OCI-LY3 (cell line): ENCODE measurements at regions not wholly inside any gene's neighbourhood (a gene's known extent, or its start where the extent isn't known, plus 50 kb on each side); places are given as distances from the start of the nearest gene placed in this dataset.

ENCODE experiments used
- H2AFZ ChIP-seq: fragments of 200-600, 300-600 bp; shearing (Covaris generic); 2 replicates; pipeline ENCODE4 v1.6.0; 2014; ENCODE audit warnings: antibody characterized with exemption, low read depth, low read length
- H3K27ac ChIP-seq: fragments of 200-600, 300-600 bp; sonication (generic); 2 replicates; pipeline ENCODE4 v1.5.1; 2014; ENCODE audit warnings: mild to moderate bottlenecking, low read length, moderate library complexity, mixed read lengths
- H3K27me3 ChIP-seq: fragments of 200-600, 300-600 bp; sonication (generic); 2 replicates; pipeline ENCODE4 v1.6.1; 2014; ENCODE audit warnings: low read depth, low read length, mixed read lengths
- H3K36me3 ChIP-seq: fragments of 200-600, 300-600 bp; sonication (generic); replicated peaks from 2 replicates; pipeline ENCODE3; 2014; ENCODE audit warnings: low read depth, low read length, mixed read lengths
- H3K4me1 ChIP-seq: fragments of 300-600, 200-600 bp; sonication (generic); 2 replicates; pipeline ENCODE4 v1.6.1; 2014; ENCODE audit warnings: low read length, mixed read lengths
- H3K4me2 ChIP-seq: fragments of 200-600, 300-600 bp; sonication (generic); 2 replicates; pipeline ENCODE4 v1.6.1; 2014; ENCODE audit warnings: low read length, mixed read lengths
- H3K4me3 ChIP-seq: fragments of 300-600, 200-600 bp; sonication (generic); 2 replicates; pipeline ENCODE4 v1.5.1; 2014; ENCODE audit warnings: antibody characterized with exemption, mild to moderate bottlenecking, low read length, moderate library complexity
- H3K79me2 ChIP-seq: fragments of 300-600, 200-600 bp; shearing (Covaris generic); 2 replicates; pipeline ENCODE4 v1.6.1; 2014; ENCODE audit warnings: mild to moderate bottlenecking, low read length, mixed read lengths
- H3K9ac ChIP-seq: fragments of 300-600, 200-600 bp; shearing (Covaris generic); 2 replicates; pipeline ENCODE4 v1.6.0; 2014; ENCODE audit warnings: mild to moderate bottlenecking, low read length, moderate library complexity
- H3K9me3 ChIP-seq: fragments of 200-600, 300-600 bp; shearing (Covaris generic); 2 replicates; pipeline ENCODE4 v1.6.1; 2014; ENCODE audit warnings: low read length, mixed read lengths; ENCODE audit not compliant: insufficient read depth
- H4K20me1 ChIP-seq: fragments of 200-600, 300-600 bp; sonication (generic); 2 replicates; pipeline ENCODE4 v1.6.1; 2016; ENCODE audit warnings: low read length, mixed read lengths; ENCODE audit not compliant: insufficient read depth
- EZH2phosphoT487 ChIP-seq: fragments of 200-600 bp; shearing (Covaris generic); IDR thresholded peaks from 2 replicates; pipeline ENCODE4 v1.6.1; 2018; ENCODE audit warnings: antibody characterized with exemption, mixed run types, low read depth
- TF ChIP-seq, protein P1 (sequence below): fragments of 200-600, 300-600 bp; sonication (generic); IDR thresholded peaks from 2 replicates; pipeline ENCODE4 v1.5.1; 2014; ENCODE audit warnings: antibody characterized with exemption, low read length, low read depth

DNA sequence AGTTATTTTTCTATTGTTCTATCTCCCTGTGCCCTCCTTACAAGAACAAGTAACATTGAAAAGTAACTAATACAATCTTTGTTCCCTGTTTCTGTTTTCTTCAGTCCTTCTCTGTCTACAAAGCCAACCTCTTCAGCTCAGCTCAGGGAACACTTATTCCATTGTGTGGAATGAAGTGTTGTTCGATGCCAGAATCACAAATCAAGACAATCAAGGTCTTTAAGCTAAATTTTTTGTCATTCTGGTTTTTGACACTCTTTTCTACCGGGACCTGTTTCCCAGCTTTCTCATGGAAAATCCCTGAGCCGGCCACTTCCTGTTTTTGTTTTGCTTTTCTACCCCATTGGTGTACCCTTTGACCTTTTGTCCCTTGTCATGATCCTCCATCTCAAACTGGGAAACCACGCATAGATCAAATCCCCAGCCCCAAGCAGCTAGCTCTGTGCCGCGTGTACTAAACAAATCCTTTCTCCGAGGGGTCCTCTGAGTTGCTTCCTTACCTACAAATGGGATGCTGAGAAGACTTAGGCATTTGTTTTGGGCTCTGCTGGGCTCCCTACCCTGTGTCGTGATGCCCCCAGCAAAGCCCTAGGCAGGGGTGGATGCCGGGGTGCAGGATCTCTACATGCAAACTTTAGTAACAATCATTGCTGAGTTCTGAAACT is 141.8 kb downstream of the TOMM20 start:
- Histone ChIP-seq H3K27ac (peak overlapping the region; percentile 80), H2AFZ (peak overlapping the region; percentile 21), H3K4me2 (peak overlapping the region; percentile 69)

DNA sequence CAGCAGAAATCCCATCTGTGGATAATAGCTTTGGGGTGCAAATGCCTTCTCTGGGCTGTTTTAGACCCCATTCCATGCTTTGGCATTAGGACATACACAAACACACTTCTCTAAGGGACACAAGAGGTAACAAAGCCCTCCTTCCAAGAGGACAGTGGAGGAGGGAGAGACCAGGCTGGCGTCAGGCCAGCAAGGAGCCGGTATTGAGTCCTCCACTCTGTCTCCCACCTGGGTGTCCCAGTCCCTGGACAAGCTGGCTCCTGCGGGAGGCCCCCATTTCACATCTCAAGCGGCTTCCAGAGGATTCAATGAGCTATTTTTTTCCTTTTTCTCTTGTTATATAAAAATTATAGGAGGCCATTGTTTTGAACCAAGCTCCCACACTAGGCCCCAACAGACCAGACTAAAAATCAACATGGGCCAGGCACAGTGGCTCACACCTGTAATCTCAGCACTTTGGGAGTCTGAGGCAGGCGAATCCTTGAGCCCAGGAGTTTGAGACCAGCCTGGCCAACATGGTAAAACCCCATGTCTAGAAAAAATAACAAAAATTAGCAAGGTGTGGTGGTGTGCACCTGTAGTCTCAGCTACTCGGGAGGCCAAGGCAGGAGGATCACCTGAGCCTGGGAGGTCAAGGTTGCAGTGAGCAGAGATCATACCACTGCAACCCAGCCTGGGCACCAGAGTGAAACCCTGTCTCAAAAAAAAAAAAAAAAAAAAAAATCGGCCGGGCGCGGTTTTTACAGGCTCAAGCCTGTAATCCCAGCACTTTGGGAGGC is 142.9 kb downstream of the TOMM20 start:
- H3K4me3 ChIP-seq, result no peak overlapping the region
- H3K9me3 ChIP-seq, result 0 out of 2 replicates have a peak, but pooled peaks cover 2% of the 10 kb centered on the region
- H3K4me1 ChIP-seq, result peaks cover 83% of the 10 kb centered on the region
- TF ChIP-seq EZH2phosphoT487, result no peak
- TF ChIP-seq, protein P1, sequence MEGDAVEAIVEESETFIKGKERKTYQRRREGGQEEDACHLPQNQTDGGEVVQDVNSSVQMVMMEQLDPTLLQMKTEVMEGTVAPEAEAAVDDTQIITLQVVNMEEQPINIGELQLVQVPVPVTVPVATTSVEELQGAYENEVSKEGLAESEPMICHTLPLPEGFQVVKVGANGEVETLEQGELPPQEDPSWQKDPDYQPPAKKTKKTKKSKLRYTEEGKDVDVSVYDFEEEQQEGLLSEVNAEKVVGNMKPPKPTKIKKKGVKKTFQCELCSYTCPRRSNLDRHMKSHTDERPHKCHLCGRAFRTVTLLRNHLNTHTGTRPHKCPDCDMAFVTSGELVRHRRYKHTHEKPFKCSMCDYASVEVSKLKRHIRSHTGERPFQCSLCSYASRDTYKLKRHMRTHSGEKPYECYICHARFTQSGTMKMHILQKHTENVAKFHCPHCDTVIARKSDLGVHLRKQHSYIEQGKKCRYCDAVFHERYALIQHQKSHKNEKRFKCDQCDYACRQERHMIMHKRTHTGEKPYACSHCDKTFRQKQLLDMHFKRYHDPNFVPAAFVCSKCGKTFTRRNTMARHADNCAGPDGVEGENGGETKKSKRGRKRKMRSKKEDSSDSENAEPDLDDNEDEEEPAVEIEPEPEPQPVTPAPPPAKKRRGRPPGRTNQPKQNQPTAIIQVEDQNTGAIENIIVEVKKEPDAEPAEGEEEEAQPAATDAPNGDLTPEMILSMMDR, result no peak
- H3K36me3 ChIP-seq, result no peaks in the 10 kb centered on the region
- no peaks in the 10 kb centered on the region for H4K20me1 ChIP-seq
- no peaks in the 10 kb centered on the region for H3K79me2 ChIP-seq
- no peak overlapping the region for H2AFZ ChIP-seq
- no peak overlapping the region for H3K27ac ChIP-seq
- no peaks in the 10 kb centered on the region for H3K27me3 ChIP-seq
- no peak overlapping the region; the same call in 1 of the 2 replicates for H3K9ac ChIP-seq
- no peak overlapping the region for H3K4me2 ChIP-seq

More for the DNA sequence above, 141.8 kb downstream of the TOMM20 start:
- no peaks in the 10 kb centered on the region for H4K20me1 ChIP-seq
- H3K36me3 ChIP-seq, result no peaks in the 10 kb centered on the region
- H3K4me3 ChIP-seq, result peak overlapping the region; percentile 32
- H3K9me3 ChIP-seq, result 0 out of 2 replicates have a peak, but pooled peaks cover 2% of the 10 kb centered on the region
- TF ChIP-seq, protein P1, result no peak
- TF ChIP-seq EZH2phosphoT487, result no peak
- H3K4me1 ChIP-seq, result peaks cover 81% of the 10 kb centered on the region
- H3K9ac ChIP-seq, result peak overlapping the region; percentile 51
- H3K79me2 ChIP-seq, result no peaks in the 10 kb centered on the region
- H3K27me3 ChIP-seq, result no peaks in the 10 kb centered on the region

DNA sequence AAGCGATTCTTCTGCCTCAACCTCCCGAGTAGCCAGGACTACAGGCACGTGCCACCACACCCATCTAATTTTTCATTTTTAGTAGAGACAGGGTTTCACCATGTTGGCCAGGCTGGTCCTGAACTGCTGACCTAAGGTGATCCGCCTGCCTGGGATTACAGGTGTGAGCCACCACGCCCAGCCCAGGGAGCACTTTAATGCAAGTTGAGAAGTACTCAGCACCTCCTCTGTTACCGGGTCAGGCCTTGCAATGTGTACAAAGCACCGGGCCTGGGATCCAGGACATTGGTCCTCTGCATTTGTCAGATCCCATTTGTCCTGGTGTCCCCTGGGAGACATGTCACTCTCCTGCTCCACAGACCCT is 143.6 kb downstream of the TOMM20 start:
- H3K4me1 ChIP-seq, result peaks cover 87% of the 10 kb centered on the region
- H3K27ac ChIP-seq, result no peak overlapping the region
- H3K27me3 ChIP-seq, result no peaks in the 10 kb centered on the region
- H3K36me3 ChIP-seq, result no peaks in the 10 kb centered on the region
- H3K4me2 ChIP-seq, result peak overlapping the region; percentile 14; the same call in 1 of the 2 replicates
- TF ChIP-seq EZH2phosphoT487, result no peak
- TF ChIP-seq, protein P1, result no peak
- no peaks in the 10 kb centered on the region for H4K20me1 ChIP-seq
- no peaks in the 10 kb centered on the region for H3K79me2 ChIP-seq
- peak overlapping the region; percentile 36; the same call in 1 of the 2 replicates for H3K9ac ChIP-seq
- no peak overlapping the region for H3K4me3 ChIP-seq
- 0 out of 2 replicates have a peak, but pooled peaks cover 2% of the 10 kb centered on the region for H3K9me3 ChIP-seq
- H2AFZ ChIP-seq, result no peak overlapping the region

DNA sequence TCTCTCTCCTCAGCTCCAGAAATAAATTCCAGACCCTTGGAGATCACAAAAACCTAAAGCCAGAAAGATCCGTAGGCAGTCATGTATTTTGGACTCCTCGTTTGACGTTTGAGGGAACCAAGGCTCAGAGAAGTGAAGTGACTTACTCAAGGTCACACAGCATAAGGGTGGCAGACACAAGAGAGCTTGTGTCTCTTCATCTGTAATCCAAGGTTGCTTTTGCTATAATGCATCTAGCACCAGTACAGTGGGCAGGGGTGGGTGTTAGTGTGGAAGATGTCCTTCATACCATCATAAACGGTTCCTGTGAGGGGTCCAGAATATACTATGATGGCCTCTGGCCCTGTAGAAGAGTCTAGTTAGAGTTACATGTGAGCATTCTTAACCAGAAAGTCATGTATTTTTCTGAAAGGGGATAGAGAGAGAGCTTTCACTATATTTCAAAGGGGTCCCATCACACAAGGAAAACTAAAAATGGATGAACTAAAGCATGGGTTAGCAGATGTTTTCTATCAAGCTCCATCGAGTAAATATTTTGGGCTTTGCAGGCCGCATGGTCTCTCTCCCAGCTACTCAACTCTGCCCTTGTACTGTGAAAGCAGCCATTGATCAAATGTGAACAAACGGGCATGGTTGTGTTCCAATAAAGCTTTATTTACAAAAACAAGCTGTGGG is 144.9 kb downstream of the TOMM20 start:
- H3K4me3 ChIP-seq, result no peak overlapping the region
- no peaks in the 10 kb centered on the region for H4K20me1 ChIP-seq
- H3K27me3 ChIP-seq, result no peaks in the 10 kb centered on the region
- H2AFZ ChIP-seq, result peak overlapping the region; percentile 27; the same call in 1 of the 2 replicates
- peak overlapping the region; percentile 14; the same call in 1 of the 2 replicates for H3K4me2 ChIP-seq
- TF ChIP-seq, protein P1, result no peak
- TF ChIP-seq EZH2phosphoT487, result no peak
- no peaks in the 10 kb centered on the region for H3K79me2 ChIP-seq
- no peaks in the 10 kb centered on the region for H3K36me3 ChIP-seq
- peak overlapping the region; percentile 14; the same call in 1 of the 2 replicates for H3K27ac ChIP-seq
- H3K9ac ChIP-seq, result peak overlapping the region; percentile 36; the same call in 1 of the 2 replicates
- H3K4me1 ChIP-seq, result peaks cover 93% of the 10 kb centered on the region
- 0 out of 2 replicates have a peak, but pooled peaks cover 2% of the 10 kb centered on the region for H3K9me3 ChIP-seq
